ENCODE measurements at regions not wholly inside any gene's neighbourhood (a gene's known extent, or its start where the extent isn't known, plus 50 kb on each side); places are given as distances from the start of the nearest gene placed in this dataset.
"Not testable (repeated sequence)": the region's sequence is repeated elsewhere in the genome, so short reads cannot be mapped to it uniquely, and the experiment has no call there.

GRCh38 chr12:62196146-62196545 lies 64.1 kb upstream of the USP15 start:
- DNase-seq (ENCODE audit: low spot score) = no peak

- not testable (repeated sequence) for DNase-seq (ENCODE audit: low spot score)
Measured at GRCh38 chr12:62202861-62203260, 57.3 kb upstream of the USP15 start.

GRCh38 chr12:62205346-62205745 lies 54.9 kb upstream of the USP15 start:
- DNase-seq (ENCODE audit: low spot score) = no peak

- no peak for DNase-seq (ENCODE audit: low spot score)
Measured at GRCh38 chr12:62207248-62207647, 53.0 kb upstream of the USP15 start.
